22Rv1 (cell line): ENCODE measurements at regions not wholly inside any gene's neighbourhood (a gene's known extent, or its start where the extent isn't known, plus 50 kb on each side); places are given as distances from the start of the nearest gene placed in this dataset.

Experiments used
- CTCF ChIP-seq: fragments of 450-650 bp; IDR thresholded peaks from 2 replicates; pipeline ENCODE4 v1.5.1; 2017; ENCODE audit warnings: mild to moderate bottlenecking
- ZFX ChIP-seq: fragments of 450-650 bp; IDR thresholded peaks from 2 replicates; pipeline ENCODE4 v1.6.1; 2017; ENCODE audit warnings: antibody characterized with exemption, borderline replicate concordance

GRCh38 chrX:98357146-98357545, 1473.4 kb downstream of the RPA4 start:
- TF ChIP-seq CTCF = no peak
- no peak for TF ChIP-seq ZFX
